Transverse colon (tissue), 4 donors: ENCODE measurements at regions not wholly inside any gene's neighbourhood (a gene's known extent, or its start where the extent isn't known, plus 50 kb on each side); places are given as distances from the start of the nearest gene placed in this dataset.
A peak's percentile ranks its signal among the peaks of the same experiment; 100 is the strongest.

Source experiments
- DNase-seq: peaks from one replicate; pipeline ENCODE4 v3.0.0-alpha.2; 2019
- H3K27ac ChIP-seq, 4 donors: fragments of 200-600 bp; sonication (generic); 2 replicates each; pipeline ENCODE4 v1.5.1; 2016 to 2018; ENCODE audit warnings: inconsistent platforms in 4 of 4
- H3K27me3 ChIP-seq: fragments of 200-600 bp; sonication (generic); 2 replicates; pipeline ENCODE4 v1.5.1; 2017; ENCODE audit warnings: inconsistent platforms
- H3K36me3 ChIP-seq, 4 donors: fragments of 200-600 bp; sonication (generic); 2 replicates each; pipeline ENCODE4 v1.5.1; 2017 to 2019; ENCODE audit warnings: inconsistent platforms in 4 of 4
- H3K4me1 ChIP-seq, 4 donors: fragments of 200-600 bp; sonication (generic); 2 replicates each; pipeline ENCODE4 v1.5.1; 2017 to 2020; ENCODE audit warnings: inconsistent platforms in 4 of 4
- H3K4me3 ChIP-seq, 4 donors: fragments of 200-600 bp; sonication (generic); 1 replicate in 1 of 4; 2 replicates in 3 of 4; pipeline versions ENCODE4 v1.5.1 to v1.6.1; 2017 to 2019; ENCODE audit warnings: inconsistent platforms in 4 of 4
- H3K9me3 ChIP-seq, 2 donors: fragments of 200-600 bp; sonication (generic); 2 replicates each; pipeline ENCODE4 v1.5.1; 2017 to 2019; ENCODE audit warnings: inconsistent platforms in 2 of 2
- EP300 ChIP-seq: sonication (generic); formaldehyde crosslinking; IDR thresholded peaks from one replicate; pipeline ENCODE4 v1.6.1; 2017; ENCODE audit warnings: antibody characterized with exemption, low read depth
- POLR2A ChIP-seq: fragments of 450-650 bp; IDR thresholded peaks from one replicate; pipeline ENCODE4 v1.6.1; 2016; ENCODE audit warnings: antibody characterized with exemption, mild to moderate bottlenecking, moderate library complexity
- POLR2AphosphoS5 ChIP-seq, 3 donors: sonication (generic); formaldehyde crosslinking; IDR thresholded peaks; one replicate each; pipeline ENCODE4 v1.6.1; 2016; ENCODE audit warnings: antibody characterized with exemption in 3 of 3
- WGBS, 2 donors: methylation state at CpG; one replicate each; pipeline ENCODE4 v1.1.5; 2018; ENCODE audit warnings: low coverage in 1 of 2; 5-methylcytosine and 5-hydroxymethylcytosine counted together
- in situ Hi-C, 4 donors: fragments of 200-750 bp; cut with MboI; loops; one replicate each; pipeline versions ENCODE4 v1.15.0 to v1.15.1; 2017; ENCODE audit warnings: low sequenced_read_pairs in 3 of 4, low pct_ligation_motif_present in 1 of 4, low pct_unique_long_range_greater_than_20kb in 1 of 4
- intact Hi-C: fragments of 100-400 bp; cut with DNase I; formaldehyde crosslinking; loops from one replicate; pipeline ENCODE4 v1.15.1; 2023; ENCODE audit warnings: low total_unique reads
- TF ChIP-seq, protein P1 (sequence below), 5 experiments: fragments of 200-600 bp in 3 of 5; fragments of 450-650 bp in 2 of 5; sonication (generic) in 3 of 5; IDR thresholded peaks; 1 replicate in 2 of 5; 2 replicates in 3 of 5; pipeline ENCODE4 v1.5.1; 2016 to 2017; ENCODE audit warnings: antibody characterized with exemption in 5 of 5, inconsistent platforms in 3 of 5, mild to moderate bottlenecking in 2 of 5, moderate library complexity in 1 of 5

DNA sequence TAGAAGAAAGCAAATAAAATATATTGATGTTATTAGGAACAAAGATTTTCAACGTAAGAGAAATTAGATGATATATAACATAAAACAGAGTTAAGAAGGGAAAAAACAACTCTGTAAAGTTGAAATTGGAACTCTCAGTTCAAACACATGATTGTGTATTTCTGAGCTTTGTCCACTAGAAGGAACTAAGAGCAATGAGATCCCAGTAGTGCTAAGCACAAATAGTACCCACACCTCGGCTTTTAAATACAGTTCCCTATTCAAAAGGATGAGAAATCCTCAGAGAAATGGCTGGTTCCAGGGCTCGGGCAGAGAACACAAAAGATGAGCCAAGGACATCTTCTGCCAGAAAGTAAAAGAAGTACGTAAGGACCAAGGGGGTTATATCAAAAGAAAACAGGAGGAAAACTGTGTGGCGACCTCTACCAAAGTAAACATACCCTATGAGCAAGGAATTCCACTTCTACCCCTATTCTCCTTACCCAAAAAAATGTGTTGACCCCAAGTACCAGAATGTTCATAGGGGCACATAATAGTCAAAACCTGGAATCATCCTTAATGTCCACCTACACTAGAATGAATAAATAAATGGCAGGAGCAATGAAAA is 96.6 kb downstream of the SPTSSA start:
- in situ Hi-C loops (loop anchor here in 1 of 4 donors (10.0 kb wide), 1 partner anchor 129 kb away; no protein-coding TSS in a partner anchor), intact Hi-C loops (no loop called here)
- no peak for DNase-seq
- Histone ChIP-seq H3K4me1 (peaks cover 5 to 37% (median 17%) of the 10 kb centered on the region in 4 donors), H3K27me3 (no peaks in the 10 kb centered on the region), H3K9me3 (no peaks in the 10 kb centered on the region), H3K27ac (no peak overlapping the region), H3K36me3 (no peaks in the 10 kb centered on the region), H3K4me3 (no peak overlapping the region)
- 33 to 38% methylated on average over 5 of the region's 5 CpGs for WGBS, 2 donors
- TF ChIP-seq, protein P1, sequence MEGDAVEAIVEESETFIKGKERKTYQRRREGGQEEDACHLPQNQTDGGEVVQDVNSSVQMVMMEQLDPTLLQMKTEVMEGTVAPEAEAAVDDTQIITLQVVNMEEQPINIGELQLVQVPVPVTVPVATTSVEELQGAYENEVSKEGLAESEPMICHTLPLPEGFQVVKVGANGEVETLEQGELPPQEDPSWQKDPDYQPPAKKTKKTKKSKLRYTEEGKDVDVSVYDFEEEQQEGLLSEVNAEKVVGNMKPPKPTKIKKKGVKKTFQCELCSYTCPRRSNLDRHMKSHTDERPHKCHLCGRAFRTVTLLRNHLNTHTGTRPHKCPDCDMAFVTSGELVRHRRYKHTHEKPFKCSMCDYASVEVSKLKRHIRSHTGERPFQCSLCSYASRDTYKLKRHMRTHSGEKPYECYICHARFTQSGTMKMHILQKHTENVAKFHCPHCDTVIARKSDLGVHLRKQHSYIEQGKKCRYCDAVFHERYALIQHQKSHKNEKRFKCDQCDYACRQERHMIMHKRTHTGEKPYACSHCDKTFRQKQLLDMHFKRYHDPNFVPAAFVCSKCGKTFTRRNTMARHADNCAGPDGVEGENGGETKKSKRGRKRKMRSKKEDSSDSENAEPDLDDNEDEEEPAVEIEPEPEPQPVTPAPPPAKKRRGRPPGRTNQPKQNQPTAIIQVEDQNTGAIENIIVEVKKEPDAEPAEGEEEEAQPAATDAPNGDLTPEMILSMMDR (IDR thresholded peaks at IDR 0.05) = peak; percentile 30 to 54 (median 32)
- TF ChIP-seq POLR2AphosphoS5 (IDR thresholded peaks at IDR 0.05) = no peak

DNA sequence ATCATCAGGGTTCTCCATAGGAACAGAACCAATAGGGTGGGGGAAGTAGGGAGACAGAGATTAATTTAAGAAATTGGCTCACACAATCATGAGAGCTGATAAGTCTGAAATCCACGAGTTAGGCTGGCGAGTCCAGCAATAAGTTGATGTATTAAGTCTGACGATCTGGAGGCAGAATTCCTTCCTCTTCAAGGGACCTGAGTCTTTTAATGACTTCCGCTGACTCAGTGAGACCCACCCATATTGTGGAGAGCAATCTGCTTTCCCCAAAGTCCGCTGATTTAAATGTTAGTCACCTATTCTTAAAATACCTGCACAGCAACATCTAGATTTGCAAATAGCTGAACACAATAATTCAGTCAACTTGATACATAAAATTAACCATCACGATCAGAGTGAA is 97.8 kb downstream of the SPTSSA start:
- TF ChIP-seq, protein P1 (IDR thresholded peaks at IDR 0.05) = no peak
- TF ChIP-seq EP300 (no peak), POLR2A (no peak), POLR2AphosphoS5 (IDR thresholded peaks at IDR 0.05) (no peak)
- H3K27ac ChIP-seq = no peak overlapping the region
- peaks cover 5 to 34% (median 15%) of the 10 kb centered on the region in 4 donors for H3K4me1 ChIP-seq
- no peaks in the 10 kb centered on the region for H3K36me3 ChIP-seq
- H3K27me3 ChIP-seq = no peaks in the 10 kb centered on the region
- intact Hi-C loops (no loop called here), in situ Hi-C loops (loop anchor here in 1 of 4 donors (10.0 kb wide), 1 partner anchor 131 kb away; no protein-coding TSS in a partner anchor)
- 79 to 100% methylated on average over 3 to 6 of the region's 6 CpGs for WGBS, 2 donors
- no peak overlapping the region for H3K4me3 ChIP-seq
- no peak for DNase-seq
- no peaks in the 10 kb centered on the region for H3K9me3 ChIP-seq

- DNase-seq = no peak
- 63% methylated on average over 6 of the region's 6 CpGs; no CpG with 5 or more reads in 1 of the 2 donors for WGBS, 2 donors
- intact Hi-C loops = no loop called here
These were observed 98.3 kb downstream of the SPTSSA start for GRCh38 chr14:34363733-34364134.

GRCh38 chr14:34362641-34363251 is 99.3 kb downstream of the SPTSSA start:
- Histone ChIP-seq H3K4me3 (no peak overlapping the region), H3K27me3 (no peaks in the 10 kb centered on the region), H3K4me1 (peaks cover 5 to 23% (median 7%) of the 10 kb centered on the region in 4 donors), H3K36me3 (no peaks in the 10 kb centered on the region), H3K9me3 (no peaks in the 10 kb centered on the region), H3K27ac (no peak overlapping the region)
- TF ChIP-seq, protein P1 (IDR thresholded peaks at IDR 0.05) = no peak
- TF ChIP-seq POLR2A = no peak
- TF ChIP-seq EP300 = no peak
- no peak for TF ChIP-seq POLR2AphosphoS5 (IDR thresholded peaks at IDR 0.05)
- in situ Hi-C loops (loop anchor here in 1 of 4 donors (10.0 kb wide), 1 partner anchor 132 kb away; no protein-coding TSS in a partner anchor), intact Hi-C loops (no loop called here)
- WGBS, 2 donors = 83 to 84% methylated on average over 2 to 3 of the region's 3 CpGs
- DNase-seq = no peak

More at GRCh38 chr14:34363733-34364134, 98.3 kb downstream of the SPTSSA start:
- Histone ChIP-seq H3K27ac (no peak overlapping the region), H3K36me3 (no peaks in the 10 kb centered on the region), H3K9me3 (no peaks in the 10 kb centered on the region), H3K27me3 (no peaks in the 10 kb centered on the region), H3K4me3 (no peak overlapping the region), H3K4me1 (peaks cover 5 to 33% (median 12%) of the 10 kb centered on the region in 4 donors)
- TF ChIP-seq EP300 = no peak
- TF ChIP-seq POLR2AphosphoS5 (IDR thresholded peaks at IDR 0.05) = no peak
- in situ Hi-C loops = loop anchor here in 1 of 4 donors (10.0 kb wide), 1 partner anchor 131 kb away; no protein-coding TSS in a partner anchor
